Raji (cell line): ENCODE measurements at regions not wholly inside any gene's neighbourhood (a gene's known extent, or its start where the extent isn't known, plus 50 kb on each side); places are given as distances from the start of the nearest gene placed in this dataset.

ENCODE experiments used
- POLR2A ChIP-seq: IDR thresholded peaks from 2 replicates; pipeline ENCODE4 v1.6.1; 2011; ENCODE audit warnings: low read depth, low read length, control low read depth; ENCODE audit not compliant: insufficient read depth

- TF ChIP-seq POLR2A = no peak
Measured at GRCh38 chr20:40848096-40848495, 159.1 kb upstream of the MAFB start.

DNA sequence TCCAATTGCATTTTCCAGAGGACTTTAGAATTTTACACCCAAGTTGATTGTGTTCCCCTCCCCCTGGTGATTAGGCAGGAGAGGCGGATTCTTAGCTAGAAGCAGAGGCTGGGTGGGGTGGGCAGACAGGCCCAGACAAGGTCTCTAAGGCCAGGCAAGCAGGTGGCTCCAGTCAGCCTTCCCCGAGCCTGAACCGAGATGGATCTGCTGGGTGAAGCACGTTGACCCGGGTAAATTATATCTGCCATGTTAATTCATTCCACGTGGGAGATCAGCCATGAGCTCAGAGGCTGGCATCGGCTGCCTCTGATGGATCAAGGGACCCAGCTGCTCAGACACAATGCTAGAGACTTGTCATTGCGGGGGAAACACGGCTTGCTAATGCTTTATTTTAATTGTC lies 159.5 kb upstream of the MAFB start:
- TF ChIP-seq POLR2A = no peak

DNA sequence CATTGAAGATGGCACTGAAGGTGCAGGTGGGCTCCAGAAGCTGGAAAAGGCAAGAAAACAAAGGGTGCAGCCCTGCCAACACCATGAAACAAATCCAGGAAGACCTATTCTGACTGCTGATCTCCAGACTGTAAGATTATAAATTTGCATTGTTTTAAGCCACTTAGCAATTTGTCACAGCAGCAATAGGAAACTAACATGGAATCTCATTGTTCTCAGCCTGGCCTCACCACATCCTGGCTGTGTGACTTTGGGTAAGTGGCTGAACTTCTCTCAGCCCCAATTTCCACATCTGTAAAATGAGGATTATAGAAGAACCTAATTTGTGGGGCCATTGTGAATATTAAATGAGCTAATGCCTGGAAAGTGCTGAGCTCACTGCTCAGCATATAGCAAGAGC lies 160.4 kb upstream of the MAFB start:
- TF ChIP-seq POLR2A = no peak

DNA sequence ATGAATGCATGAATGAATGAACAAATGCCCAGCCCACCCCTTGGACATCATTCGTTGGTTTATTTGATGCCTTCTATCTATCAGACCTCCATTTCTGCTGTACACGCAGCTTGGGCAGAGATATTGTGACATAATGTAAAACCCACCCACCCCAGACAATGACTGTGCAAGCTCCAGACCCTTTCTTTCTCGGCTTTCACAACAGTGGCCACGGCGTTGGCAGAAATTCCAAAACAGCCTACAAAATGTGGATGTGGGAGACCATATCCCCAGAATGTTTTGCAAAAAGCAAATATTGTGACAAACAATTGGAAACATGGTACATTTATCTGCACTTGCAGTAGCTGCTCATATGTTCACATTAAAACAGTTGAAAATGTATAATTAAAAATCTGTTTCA lies 162.0 kb upstream of the MAFB start:
- TF ChIP-seq POLR2A = no peak

DNA sequence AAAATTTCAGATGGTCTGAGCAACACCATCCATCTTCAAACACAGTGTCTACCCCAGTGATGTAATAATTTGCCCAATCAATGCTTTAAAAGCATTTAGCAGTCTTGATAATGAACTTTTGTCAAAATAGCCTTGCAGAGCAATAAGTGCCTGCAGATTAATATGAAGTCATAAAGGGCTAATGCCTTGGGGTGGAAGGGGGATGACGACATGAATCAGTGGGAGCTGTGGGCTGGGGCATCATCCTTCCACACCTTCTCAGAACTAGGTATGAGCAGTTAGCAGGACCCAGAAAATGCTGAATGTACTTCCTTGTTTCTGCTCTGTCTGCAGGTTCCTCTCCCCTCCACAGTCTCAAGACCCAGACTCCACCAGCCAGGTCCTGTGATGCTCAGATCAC lies 166.2 kb upstream of the MAFB start:
- TF ChIP-seq POLR2A = no peak

GRCh38 chr20:40856653-40857052 lies 167.6 kb upstream of the MAFB start:
- no peak for TF ChIP-seq POLR2A

DNA sequence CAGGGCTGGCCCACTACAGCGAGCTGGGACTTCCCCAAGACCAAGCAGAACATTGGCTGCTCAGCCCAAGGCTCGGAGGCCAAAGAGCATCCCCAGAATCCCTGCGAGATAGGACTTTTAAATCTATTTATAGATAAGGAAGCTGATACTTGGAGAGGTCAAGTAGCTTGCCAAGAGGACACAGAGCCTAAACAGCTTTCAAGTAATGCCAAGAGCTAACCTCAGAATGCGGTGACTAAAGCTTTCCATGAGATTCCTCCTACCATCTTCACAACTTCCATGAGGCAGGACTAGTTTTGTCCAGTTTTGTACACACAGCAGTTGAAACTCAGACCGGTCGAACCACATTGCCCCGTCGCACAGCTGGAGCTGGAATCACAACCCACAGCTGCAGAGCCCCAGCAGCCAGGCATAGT lies 168.1 kb upstream of the TOP1 start:
- TF ChIP-seq POLR2A = no peak

- no peak for TF ChIP-seq POLR2A
Measured at GRCh38 chr20:40861427-40862008, 167.1 kb upstream of the TOP1 start.

DNA sequence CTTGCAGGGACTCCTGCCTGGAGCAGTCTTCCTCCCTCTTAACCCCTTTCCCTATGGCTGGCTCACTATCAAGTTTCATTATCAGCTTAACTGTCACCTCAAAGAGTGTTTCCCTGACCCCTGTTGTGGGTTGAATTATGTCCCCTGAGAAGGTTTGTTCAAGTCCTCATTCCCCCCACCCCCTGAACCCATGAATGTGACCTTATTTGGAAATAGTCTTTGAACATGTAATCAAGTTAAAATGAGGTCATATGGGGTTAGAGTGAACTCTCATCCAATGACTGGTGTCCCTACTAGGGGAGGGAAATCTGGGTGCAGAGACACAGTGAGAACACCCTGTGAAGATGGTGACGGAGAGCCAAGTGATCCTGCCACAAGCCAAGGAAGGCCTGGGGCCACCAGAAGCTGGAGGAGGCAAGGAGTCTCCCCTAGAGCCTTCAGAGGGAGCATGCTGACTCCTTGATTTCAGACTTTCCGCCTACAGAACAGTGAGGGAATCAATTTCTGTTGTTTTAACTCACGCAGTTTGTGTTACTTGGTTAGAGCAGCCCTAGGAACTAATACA lies 165.2 kb upstream of the TOP1 start:
- TF ChIP-seq POLR2A = no peak

GRCh38 chr20:40864470-40864869 lies 164.2 kb upstream of the TOP1 start:
- TF ChIP-seq POLR2A = no peak

- TF ChIP-seq POLR2A = no peak
Measured at GRCh38 chr20:40865095-40865494, 163.5 kb upstream of the TOP1 start.

DNA sequence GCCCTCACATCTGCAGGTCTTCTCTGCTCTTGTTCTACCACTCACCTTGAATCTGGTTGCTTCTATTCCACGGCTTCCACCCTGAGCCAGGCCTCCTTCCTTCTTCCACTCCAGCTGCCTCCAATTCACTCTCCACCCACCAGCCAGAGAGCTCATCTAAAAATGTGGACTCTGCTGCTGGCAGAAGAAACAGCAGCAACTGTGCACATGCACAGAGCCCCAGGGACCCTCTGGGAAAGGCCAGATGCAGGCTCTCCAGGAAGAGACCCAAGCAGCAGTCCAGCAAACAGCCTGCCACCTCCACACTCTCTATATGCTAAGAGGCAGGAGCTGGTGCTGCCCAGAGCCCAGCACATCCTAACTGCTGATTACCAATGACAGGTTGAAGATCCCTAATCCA lies 162.6 kb upstream of the TOP1 start:
- no peak for TF ChIP-seq POLR2A

DNA sequence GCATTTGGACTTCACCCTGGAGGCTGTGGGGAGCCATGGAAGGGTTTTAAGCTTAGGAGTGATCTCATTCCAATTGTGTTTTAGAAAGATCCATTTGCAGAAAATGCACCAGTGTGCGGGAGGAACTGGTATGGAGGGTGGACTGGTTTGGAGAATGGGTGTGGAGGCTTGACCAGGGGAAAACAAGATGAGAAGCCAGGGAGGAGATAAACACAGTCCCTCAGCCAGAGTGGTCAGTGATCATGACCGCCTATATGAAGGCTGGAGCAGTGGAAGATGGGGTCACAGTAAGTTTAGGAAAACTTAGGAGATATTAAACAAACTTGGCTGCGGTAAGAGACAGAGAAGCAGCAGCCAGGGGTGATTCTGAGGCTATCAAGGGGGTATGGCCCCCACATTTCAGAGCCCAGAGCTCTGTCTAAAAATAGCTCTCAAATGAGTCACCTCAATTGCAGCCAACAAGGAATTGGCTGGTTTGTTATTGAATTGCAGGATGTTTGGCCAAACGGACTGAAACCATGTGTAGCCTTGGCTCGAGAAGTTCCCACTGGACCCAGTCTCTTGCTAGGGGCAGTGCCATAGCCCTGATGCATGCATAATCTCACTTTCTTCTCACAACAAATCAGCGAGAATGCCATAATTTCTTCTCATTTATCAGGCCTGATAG lies 159.9 kb upstream of the TOP1 start:
- no peak for TF ChIP-seq POLR2A

GRCh38 chr20:40869218-40870147 lies 159.1 kb upstream of the TOP1 start:
- TF ChIP-seq POLR2A = no peak
